Activated CD4-positive, alpha-beta T cell treated with anti-CD3 and anti-CD28 coated beads, Interleukin-2, amount 10 ng/mL, durations not matched to agents 24 days and 14 days (primary cell): ENCODE measurements at regions not wholly inside any gene's neighbourhood (a gene's known extent, or its start where the extent isn't known, plus 50 kb on each side); places are given as distances from the start of the nearest gene placed in this dataset.
"Not testable (repeated sequence)": the region's sequence is repeated elsewhere in the genome, so short reads cannot be mapped to it uniquely, and the experiment has no call there.

Source experiments
- DNase-seq: peaks from one replicate; pipeline ENCODE4 v3.0.0; 2022
- H3K27ac Mint-ChIP-seq: one replicate; pipeline ENCODE4 v1.8.0; 2022; ENCODE audit warnings: mild to moderate bottlenecking, mixed read lengths
- H3K27me3 Mint-ChIP-seq: one replicate; pipeline ENCODE4 v1.8.0; 2022; ENCODE audit warnings: mixed read lengths
- H3K36me3 Mint-ChIP-seq: one replicate; pipeline ENCODE4 v1.8.0; 2022; ENCODE audit warnings: low read depth, mild to moderate bottlenecking, mixed read lengths
- H3K4me1 Mint-ChIP-seq: one replicate; pipeline ENCODE4 v1.8.0; 2021; ENCODE audit warnings: mixed read lengths
- H3K4me3 Mint-ChIP-seq: one replicate; pipeline ENCODE4 v1.8.0; 2022; ENCODE audit warnings: mild to moderate bottlenecking, moderate library complexity, mixed read lengths
- H3K9me3 Mint-ChIP-seq: one replicate; pipeline ENCODE4 v1.8.0; 2021; ENCODE audit warnings: mixed read lengths
- intact Hi-C: fragments of 100-400 bp; cut with micrococcal nuclease; formaldehyde crosslinking; loops from one replicate; pipeline ENCODE4 v1.15.1; 2023

GRCh38 chr3:193821151-193821668, 228.2 kb downstream of the OPA1 start:
- intact Hi-C loops = no loop called here
- Mint-ChIP-seq H3K36me3 (no peaks in the 10 kb centered on the region), H3K4me3 (no peak overlapping the region), H3K27me3 (peaks cover 38% of the 10 kb centered on the region), H3K27ac (no peak overlapping the region), H3K4me1 (no peaks in the 10 kb centered on the region), H3K9me3 (no peaks in the 10 kb centered on the region)
- no peak for DNase-seq

DNA sequence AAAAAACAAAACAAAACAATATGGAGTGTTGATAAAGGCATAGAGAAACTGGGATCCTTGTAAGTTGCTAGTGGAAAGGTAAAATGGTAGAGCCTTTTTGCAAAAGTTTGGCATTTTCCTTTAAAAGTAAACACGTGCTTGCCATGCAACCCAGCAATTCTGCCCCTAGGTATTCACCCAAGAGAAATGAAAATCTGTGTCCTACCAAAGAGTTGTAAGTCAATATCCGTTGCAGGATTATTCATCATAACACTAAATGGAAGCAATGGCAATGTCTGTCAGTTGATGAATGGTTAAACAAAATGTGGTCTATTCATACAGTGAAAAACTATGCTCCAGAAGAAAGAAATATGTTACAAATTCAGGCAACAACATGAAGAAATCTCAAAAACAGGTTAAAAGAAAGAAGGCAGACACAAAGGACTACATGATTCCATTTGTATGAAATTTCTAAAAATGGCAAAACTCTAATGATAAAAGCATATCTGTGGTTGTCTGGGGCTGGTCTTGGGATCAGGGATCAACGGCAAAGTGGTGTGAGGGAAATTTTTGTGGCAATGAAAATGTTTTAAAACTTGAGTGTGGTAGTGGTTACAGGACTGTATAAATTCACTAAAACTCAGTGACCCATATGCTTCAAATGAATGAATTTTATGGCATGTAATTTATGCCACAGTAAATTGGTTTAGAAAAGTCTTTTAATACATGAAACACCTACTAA, 229.6 kb downstream of the OPA1 start:
- H3K27me3 Mint-ChIP-seq = peaks cover 45% of the 10 kb centered on the region

GRCh38 chr3:193823213-193823605, 230.2 kb downstream of the OPA1 start:
- H3K4me1 Mint-ChIP-seq, H3K9me3 Mint-ChIP-seq, intact Hi-C loops, H3K4me3 Mint-ChIP-seq, DNase-seq, H3K27ac Mint-ChIP-seq, H3K36me3 Mint-ChIP-seq: not testable (repeated sequence)
- peaks cover 47% of the 10 kb centered on the region for H3K27me3 Mint-ChIP-seq

More for the DNA sequence above, 229.6 kb downstream of the OPA1 start:
- intact Hi-C loops = no loop called here
- Mint-ChIP-seq H3K27ac (no peak overlapping the region), H3K4me3 (no peak overlapping the region), H3K4me1 (no peaks in the 10 kb centered on the region), H3K9me3 (no peaks in the 10 kb centered on the region), H3K36me3 (no peaks in the 10 kb centered on the region)
- DNase-seq = no peak

GRCh38 chr3:193824365-193824764, 231.4 kb downstream of the OPA1 start:
- Mint-ChIP-seq H3K36me3 (no peaks in the 10 kb centered on the region), H3K4me3 (no peak overlapping the region), H3K27ac (no peak overlapping the region), H3K27me3 (peaks cover 39% of the 10 kb centered on the region), H3K4me1 (no peaks in the 10 kb centered on the region), H3K9me3 (no peaks in the 10 kb centered on the region)
- DNase-seq = no peak
- intact Hi-C loops = no loop called here

- no peaks in the 10 kb centered on the region for H3K9me3 Mint-ChIP-seq
- no peak overlapping the region for H3K4me3 Mint-ChIP-seq
- DNase-seq = no peak
- H3K4me1 Mint-ChIP-seq = no peaks in the 10 kb centered on the region
- no peak overlapping the region for H3K27ac Mint-ChIP-seq
- H3K36me3 Mint-ChIP-seq = no peaks in the 10 kb centered on the region
- H3K27me3 Mint-ChIP-seq = peaks cover 37% of the 10 kb centered on the region
- intact Hi-C loops = no loop called here
These were observed 232.6 kb downstream of the OPA1 start for GRCh38 chr3:193825617-193826016.

- Mint-ChIP-seq H3K9me3 (no peaks in the 10 kb centered on the region), H3K4me1 (no peaks in the 10 kb centered on the region), H3K27me3 (peaks cover 33% of the 10 kb centered on the region), H3K4me3 (no peak overlapping the region), H3K27ac (no peak overlapping the region), H3K36me3 (no peaks in the 10 kb centered on the region)
- DNase-seq = no peak
- intact Hi-C loops = no loop called here
These were observed 233.3 kb downstream of the OPA1 start for GRCh38 chr3:193826159-193826795.

- Mint-ChIP-seq H3K36me3 (no peaks in the 10 kb centered on the region), H3K27me3 (peaks cover 33% of the 10 kb centered on the region), H3K9me3 (no peaks in the 10 kb centered on the region), H3K4me3 (no peak overlapping the region), H3K4me1 (no peaks in the 10 kb centered on the region), H3K27ac (no peak overlapping the region)
- DNase-seq = no peak
- intact Hi-C loops = no loop called here
These were observed 234.1 kb downstream of the OPA1 start for GRCh38 chr3:193827040-193827669.

GRCh38 chr3:193827871-193828270, 234.9 kb downstream of the OPA1 start:
- H3K4me1 Mint-ChIP-seq = no peaks in the 10 kb centered on the region
- intact Hi-C loops = no loop called here
- no peak for DNase-seq
- H3K4me3 Mint-ChIP-seq = no peak overlapping the region
- no peak overlapping the region for H3K27ac Mint-ChIP-seq
- no peaks in the 10 kb centered on the region for H3K36me3 Mint-ChIP-seq
- H3K27me3 Mint-ChIP-seq = peaks cover 26% of the 10 kb centered on the region
- H3K9me3 Mint-ChIP-seq = no peaks in the 10 kb centered on the region

DNA sequence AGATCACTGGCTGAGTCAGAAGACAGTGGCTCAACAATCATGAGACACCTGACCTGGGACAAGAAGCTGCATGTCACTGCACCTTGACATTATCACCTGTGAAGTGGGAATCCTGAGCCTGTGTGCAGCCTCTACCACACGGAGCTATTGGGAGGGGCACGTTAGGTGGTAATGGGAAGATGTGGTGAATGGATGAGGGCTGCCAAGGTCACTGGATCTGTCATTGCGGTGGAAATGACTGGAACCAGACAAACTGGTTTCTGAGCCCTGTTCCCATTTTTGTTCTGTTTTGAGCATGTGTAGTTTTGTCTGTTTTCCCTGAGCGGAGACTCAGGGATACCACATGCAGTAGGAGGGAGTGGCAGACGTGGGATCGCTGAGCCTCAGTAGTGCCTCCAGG, 235.5 kb downstream of the OPA1 start:
- intact Hi-C loops = no loop called here
- Mint-ChIP-seq H3K36me3 (no peaks in the 10 kb centered on the region), H3K4me3 (no peak overlapping the region)

DNA sequence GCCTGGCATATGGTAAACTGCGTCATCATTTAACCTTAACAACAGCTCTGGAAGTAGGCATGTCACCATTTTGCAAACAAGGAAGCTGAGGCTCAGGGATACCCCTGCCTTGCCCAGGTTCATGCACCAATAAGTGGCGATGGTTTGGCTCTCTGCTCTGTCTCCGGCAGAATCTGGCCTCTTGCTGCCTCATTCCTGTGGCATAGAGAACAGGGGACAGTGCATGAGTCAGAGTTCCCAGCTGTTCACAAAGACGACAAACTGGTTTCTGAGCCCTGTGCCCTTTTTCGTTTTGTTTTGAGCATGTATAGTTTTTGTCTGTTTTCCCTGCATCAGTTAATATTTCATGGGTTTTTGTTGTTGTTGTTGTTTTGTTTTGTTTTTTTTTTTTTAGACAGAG, 236.8 kb downstream of the OPA1 start:
- intact Hi-C loops = no loop called here
- H3K9me3 Mint-ChIP-seq = no peaks in the 10 kb centered on the region
- H3K36me3 Mint-ChIP-seq = no peaks in the 10 kb centered on the region
- no peak overlapping the region for H3K4me3 Mint-ChIP-seq
- H3K27me3 Mint-ChIP-seq = peaks cover 18% of the 10 kb centered on the region
- no peak for DNase-seq
- peaks cover 6% of the 10 kb centered on the region for H3K4me1 Mint-ChIP-seq
- no peak overlapping the region for H3K27ac Mint-ChIP-seq

More for the DNA sequence above, 235.5 kb downstream of the OPA1 start:
- Mint-ChIP-seq H3K9me3 (no peaks in the 10 kb centered on the region), H3K27ac (no peak overlapping the region), H3K4me1 (no peaks in the 10 kb centered on the region), H3K27me3 (peaks cover 21% of the 10 kb centered on the region)
- DNase-seq = no peak

GRCh38 chr3:193830791-193831191, 237.8 kb downstream of the OPA1 start:
- H3K27ac Mint-ChIP-seq = no peak overlapping the region
- intact Hi-C loops = no loop called here
- peaks cover 6% of the 10 kb centered on the region for H3K4me1 Mint-ChIP-seq

DNA sequence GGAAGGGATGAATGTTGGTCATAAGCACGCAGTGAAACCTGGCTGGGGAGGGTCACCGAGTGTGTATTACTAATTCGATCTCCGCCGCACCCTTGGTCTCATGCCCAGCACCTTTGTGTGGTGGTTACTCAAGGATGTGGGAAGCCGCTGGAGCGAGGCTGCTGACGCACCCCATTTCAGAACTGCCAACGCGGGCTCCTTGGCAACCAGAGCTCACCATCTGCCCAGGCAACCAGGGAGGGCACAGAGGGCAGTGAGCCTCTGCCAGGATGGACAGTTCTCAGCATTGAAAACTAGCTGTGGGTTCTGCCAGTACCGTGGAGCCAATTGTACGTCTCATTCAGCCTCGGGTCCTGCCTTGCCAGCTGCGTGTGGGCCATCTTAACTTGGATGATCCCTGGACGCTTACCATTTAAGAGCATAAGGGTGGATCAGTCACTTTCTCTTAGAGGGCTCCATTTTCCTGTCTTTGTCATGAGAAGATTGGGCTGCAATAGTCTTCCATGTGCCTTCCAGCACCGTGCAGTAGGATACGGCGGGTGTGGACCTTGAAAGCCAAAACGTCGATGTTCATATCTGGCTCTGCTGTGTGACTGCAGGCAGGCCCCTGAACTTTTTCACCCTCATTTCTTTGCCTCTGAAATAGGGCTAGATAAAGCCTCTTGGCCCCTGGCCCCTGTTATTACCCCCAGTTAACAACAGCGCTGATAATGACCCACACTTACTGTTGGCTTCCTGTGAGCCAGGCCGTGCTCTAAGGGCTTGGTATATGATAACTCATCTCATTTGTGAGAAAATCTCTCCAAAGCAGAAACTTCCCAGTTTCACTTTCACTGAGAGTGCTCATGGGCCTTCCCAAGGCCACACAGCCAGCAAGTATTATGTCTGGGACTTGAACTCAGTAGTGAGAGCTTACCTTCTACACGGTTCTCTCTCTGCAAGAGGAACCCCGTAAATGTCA, 238.8 kb downstream of the OPA1 start:
- Mint-ChIP-seq H3K36me3 (no peaks in the 10 kb centered on the region), H3K4me3 (no peak overlapping the region), H3K27ac (no peak overlapping the region), H3K9me3 (no peaks in the 10 kb centered on the region), H3K4me1 (peaks cover 6% of the 10 kb centered on the region), H3K27me3 (peaks cover 9% of the 10 kb centered on the region)
- intact Hi-C loops = no loop called here
- DNase-seq = no peak

More at GRCh38 chr3:193830791-193831191, 237.8 kb downstream of the OPA1 start:
- H3K9me3 Mint-ChIP-seq = no peaks in the 10 kb centered on the region
- no peaks in the 10 kb centered on the region for H3K36me3 Mint-ChIP-seq
- H3K27me3 Mint-ChIP-seq = peaks cover 12% of the 10 kb centered on the region
- no peak for DNase-seq
- H3K4me3 Mint-ChIP-seq = no peak overlapping the region

DNA sequence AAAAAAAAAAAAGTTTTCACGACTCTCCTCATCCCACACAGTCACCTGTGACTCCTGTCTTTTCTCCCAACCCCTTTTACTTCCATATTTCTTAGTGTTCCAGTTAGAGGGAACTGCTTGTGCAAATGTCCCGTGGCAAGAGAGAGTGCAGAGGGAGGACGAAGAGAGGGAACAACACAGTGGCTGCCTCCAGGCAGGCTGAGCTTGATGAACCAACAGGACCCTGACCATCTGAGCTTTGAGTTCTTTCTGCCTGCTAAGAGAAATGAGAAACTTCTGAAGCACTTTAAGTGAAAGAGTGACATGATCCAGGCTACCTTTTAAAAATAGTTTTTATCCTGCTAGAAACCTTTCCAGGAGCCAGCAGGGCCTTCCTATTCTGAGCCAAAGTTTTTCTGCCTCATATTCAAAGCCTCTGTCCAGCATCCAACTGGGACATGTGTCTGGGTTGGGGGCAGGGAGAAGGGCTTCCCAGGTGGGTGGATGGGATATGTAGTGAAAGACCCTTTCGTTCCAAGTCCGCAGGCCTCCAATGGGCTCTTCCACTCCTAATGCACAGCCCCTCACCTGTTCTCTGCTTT, 239.9 kb downstream of the OPA1 start:
- Mint-ChIP-seq H3K36me3 (no peaks in the 10 kb centered on the region), H3K4me3 (no peak overlapping the region), H3K27ac (no peak overlapping the region), H3K4me1 (peaks cover 6% of the 10 kb centered on the region), H3K9me3 (no peaks in the 10 kb centered on the region), H3K27me3 (peaks cover 7% of the 10 kb centered on the region)
- DNase-seq = no peak
- intact Hi-C loops = no loop called here
